Panc1 (cell line): ENCODE measurements at regions not wholly inside any gene's neighbourhood (a gene's known extent, or its start where the extent isn't known, plus 50 kb on each side); places are given as distances from the start of the nearest gene placed in this dataset.

Experiments used
- ATAC-seq: fragments of 200-7000 bp; cut with Tn5 transposase; 2 replicates; pipeline ENCODE4 v1.9.1; 2020; ENCODE audit warnings: mild to moderate bottlenecking, moderate library complexity
- BruUV-seq: library from RNA; stranded (reverse); fragments of 400-500 nt; replicated peaks from 2 replicates; lab custom pipeline; 2021; lab: Mats Ljungman, UMichigan
- CTCF ChIA-PET: fragments of 300-600 bp; sonication (Branson Sonifier 250); formaldehyde crosslinking; loops from one replicate; lab custom pipeline; 2022; ENCODE audit warnings: antibody characterized with exemption; lab: Charles Lee
- POLR2A ChIA-PET: fragments of 300-600 bp; sonication (Branson Sonifier 250); formaldehyde crosslinking; loops from one replicate; lab custom pipeline; 2022; ENCODE audit warnings: antibody characterized with exemption; lab: Charles Lee
- DNase-seq: peaks from one replicate; pipeline ENCODE4 v3.0.0-alpha.2; 2010; ENCODE audit warnings: low read depth, low spot score
- H3K27ac ChIP-seq: 2 replicates; pipeline ENCODE4 v1.5.1; 2011; ENCODE audit warnings: mild to moderate bottlenecking, low read length, inconsistent platforms
- H3K27me3 ChIP-seq: fragments of 200-500 bp; sonication (Bioruptor generic); 2 replicates; pipeline ENCODE4 v1.6.0; 2014; ENCODE audit warnings: low read length, inconsistent platforms; ENCODE audit not compliant: control insufficient read depth, insufficient read depth
- H3K36me3 ChIP-seq: fragments of 200-500 bp; sonication (Bioruptor generic); 2 replicates; pipeline ENCODE4 v1.5.1; 2014; ENCODE audit warnings: inconsistent platforms, mild to moderate bottlenecking, low read length, moderate library complexity; ENCODE audit not compliant: control insufficient read depth, insufficient read depth
- H3K4me1 ChIP-seq: 2 replicates; pipeline ENCODE4 v1.5.1; 2011; ENCODE audit warnings: inconsistent platforms, mild to moderate bottlenecking, low read length, moderate library complexity; ENCODE audit not compliant: control insufficient read depth, insufficient read depth
- H3K4me3 ChIP-seq, 2 experiments: 2 replicates each; pipeline ENCODE4 v1.5.1; 2011 to 2012; ENCODE audit warnings: low read depth in 2 of 2, low read length in 2 of 2, mild to moderate bottlenecking in 2 of 2, inconsistent platforms in 1 of 2, moderate library complexity in 1 of 2
- H3K9me3 ChIP-seq: fragments of 200-500 bp; sonication (Bioruptor generic); 2 replicates; pipeline ENCODE4 v1.5.1; 2014; ENCODE audit warnings: low read depth, mild to moderate bottlenecking, inconsistent platforms, low read length, moderate library complexity; ENCODE audit not compliant: control insufficient read depth, insufficient read depth
- POLR2AphosphoS5 ChIP-seq: IDR thresholded peaks from 2 replicates; pipeline ENCODE4 v1.6.1; 2012; ENCODE audit warnings: mild to moderate bottlenecking, low read depth, low read length, moderate library complexity
- SIN3A ChIP-seq: IDR thresholded peaks from 2 replicates; pipeline ENCODE4 v1.6.1; 2012; ENCODE audit warnings: low read depth, mild to moderate bottlenecking, low read length, moderate library complexity, borderline replicate concordance; ENCODE audit not compliant: insufficient read depth
- TCF7L2 ChIP-seq: IDR thresholded peaks from 2 replicates; pipeline ENCODE4 v1.6.1; 2011; ENCODE audit warnings: mild to moderate bottlenecking, low read depth, low read length, inconsistent platforms
- in situ Hi-C: cut with HindIII; loops from 2 replicates; pipeline ENCODE4 v1.10.0; 2016; ENCODE audit warnings: low sequenced_read_pairs, low pct_unique_long_range_greater_than_20kb
- intact Hi-C: fragments of 100-400 bp; cut with micrococcal nuclease; formaldehyde crosslinking; loops from one replicate; pipeline ENCODE4 v1.10.0; 2022; ENCODE audit not compliant: unreplicated experiment
- TF ChIP-seq, protein P1 (sequence below): fragments of 450-650 bp; IDR thresholded peaks from 2 replicates; pipeline ENCODE4 v1.5.1; 2017; ENCODE audit warnings: mild to moderate bottlenecking
- TF ChIP-seq, protein P2 (sequence below), 2 experiments: IDR thresholded peaks; 2 replicates each; pipeline ENCODE4 v1.6.1; 2011 to 2012; ENCODE audit warnings: low read depth in 2 of 2, control low read depth in 1 of 2, low read length in 1 of 2, mild to moderate bottlenecking in 1 of 2, moderate library complexity in 1 of 2; ENCODE audit not compliant: insufficient read depth in 1 of 2

DNA sequence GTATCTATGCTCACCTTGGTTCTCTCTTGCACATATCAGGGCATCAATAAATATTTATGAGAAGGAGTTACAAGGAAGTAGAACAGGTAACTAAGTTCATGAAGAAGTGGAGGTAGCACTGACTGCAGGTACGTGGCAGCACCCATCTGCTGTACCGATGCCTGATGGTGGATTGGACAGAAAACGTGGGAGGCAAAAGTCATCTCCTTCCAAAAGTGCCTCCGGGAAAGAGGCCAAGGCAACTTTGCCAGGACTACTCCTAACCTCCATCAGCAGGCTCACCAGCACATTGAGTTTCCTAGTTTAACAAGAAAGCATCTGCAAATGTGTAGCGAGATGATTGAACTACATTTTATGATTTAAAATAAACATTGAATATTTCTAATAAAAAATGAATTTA, 248.8 kb downstream of the ANKRD7 start:
- in situ Hi-C loops (no loop called here), intact Hi-C loops (no loop called here)
- Histone ChIP-seq H3K4me3 (no peak overlapping the region), H3K27ac (no peak overlapping the region), H3K9me3 (no peaks in the 10 kb centered on the region), H3K36me3 (no peaks in the 10 kb centered on the region; the same call in 1 of the 2 replicates), H3K4me1 (no peaks in the 10 kb centered on the region), H3K27me3 (no peaks in the 10 kb centered on the region)
- no TSS peak for BruUV-seq
- ATAC-seq (no peak), DNase-seq (no peak)
- ChIA-PET POLR2A (no interaction called here), CTCF (no interaction called here)
- TF ChIP-seq POLR2AphosphoS5 (no peak), SIN3A (no peak), TCF7L2 (no peak)
- TF ChIP-seq, protein P1, sequence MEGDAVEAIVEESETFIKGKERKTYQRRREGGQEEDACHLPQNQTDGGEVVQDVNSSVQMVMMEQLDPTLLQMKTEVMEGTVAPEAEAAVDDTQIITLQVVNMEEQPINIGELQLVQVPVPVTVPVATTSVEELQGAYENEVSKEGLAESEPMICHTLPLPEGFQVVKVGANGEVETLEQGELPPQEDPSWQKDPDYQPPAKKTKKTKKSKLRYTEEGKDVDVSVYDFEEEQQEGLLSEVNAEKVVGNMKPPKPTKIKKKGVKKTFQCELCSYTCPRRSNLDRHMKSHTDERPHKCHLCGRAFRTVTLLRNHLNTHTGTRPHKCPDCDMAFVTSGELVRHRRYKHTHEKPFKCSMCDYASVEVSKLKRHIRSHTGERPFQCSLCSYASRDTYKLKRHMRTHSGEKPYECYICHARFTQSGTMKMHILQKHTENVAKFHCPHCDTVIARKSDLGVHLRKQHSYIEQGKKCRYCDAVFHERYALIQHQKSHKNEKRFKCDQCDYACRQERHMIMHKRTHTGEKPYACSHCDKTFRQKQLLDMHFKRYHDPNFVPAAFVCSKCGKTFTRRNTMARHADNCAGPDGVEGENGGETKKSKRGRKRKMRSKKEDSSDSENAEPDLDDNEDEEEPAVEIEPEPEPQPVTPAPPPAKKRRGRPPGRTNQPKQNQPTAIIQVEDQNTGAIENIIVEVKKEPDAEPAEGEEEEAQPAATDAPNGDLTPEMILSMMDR, result no peak
- TF ChIP-seq, protein P2, sequence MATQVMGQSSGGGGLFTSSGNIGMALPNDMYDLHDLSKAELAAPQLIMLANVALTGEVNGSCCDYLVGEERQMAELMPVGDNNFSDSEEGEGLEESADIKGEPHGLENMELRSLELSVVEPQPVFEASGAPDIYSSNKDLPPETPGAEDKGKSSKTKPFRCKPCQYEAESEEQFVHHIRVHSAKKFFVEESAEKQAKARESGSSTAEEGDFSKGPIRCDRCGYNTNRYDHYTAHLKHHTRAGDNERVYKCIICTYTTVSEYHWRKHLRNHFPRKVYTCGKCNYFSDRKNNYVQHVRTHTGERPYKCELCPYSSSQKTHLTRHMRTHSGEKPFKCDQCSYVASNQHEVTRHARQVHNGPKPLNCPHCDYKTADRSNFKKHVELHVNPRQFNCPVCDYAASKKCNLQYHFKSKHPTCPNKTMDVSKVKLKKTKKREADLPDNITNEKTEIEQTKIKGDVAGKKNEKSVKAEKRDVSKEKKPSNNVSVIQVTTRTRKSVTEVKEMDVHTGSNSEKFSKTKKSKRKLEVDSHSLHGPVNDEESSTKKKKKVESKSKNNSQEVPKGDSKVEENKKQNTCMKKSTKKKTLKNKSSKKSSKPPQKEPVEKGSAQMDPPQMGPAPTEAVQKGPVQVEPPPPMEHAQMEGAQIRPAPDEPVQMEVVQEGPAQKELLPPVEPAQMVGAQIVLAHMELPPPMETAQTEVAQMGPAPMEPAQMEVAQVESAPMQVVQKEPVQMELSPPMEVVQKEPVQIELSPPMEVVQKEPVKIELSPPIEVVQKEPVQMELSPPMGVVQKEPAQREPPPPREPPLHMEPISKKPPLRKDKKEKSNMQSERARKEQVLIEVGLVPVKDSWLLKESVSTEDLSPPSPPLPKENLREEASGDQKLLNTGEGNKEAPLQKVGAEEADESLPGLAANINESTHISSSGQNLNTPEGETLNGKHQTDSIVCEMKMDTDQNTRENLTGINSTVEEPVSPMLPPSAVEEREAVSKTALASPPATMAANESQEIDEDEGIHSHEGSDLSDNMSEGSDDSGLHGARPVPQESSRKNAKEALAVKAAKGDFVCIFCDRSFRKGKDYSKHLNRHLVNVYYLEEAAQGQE (IDR thresholded peaks at IDR 0.05; ENCODE audit: insufficient read depth in 1 of 2, low read depth in 2 of 2, low read length in 1 of 2), result no peak

DNA sequence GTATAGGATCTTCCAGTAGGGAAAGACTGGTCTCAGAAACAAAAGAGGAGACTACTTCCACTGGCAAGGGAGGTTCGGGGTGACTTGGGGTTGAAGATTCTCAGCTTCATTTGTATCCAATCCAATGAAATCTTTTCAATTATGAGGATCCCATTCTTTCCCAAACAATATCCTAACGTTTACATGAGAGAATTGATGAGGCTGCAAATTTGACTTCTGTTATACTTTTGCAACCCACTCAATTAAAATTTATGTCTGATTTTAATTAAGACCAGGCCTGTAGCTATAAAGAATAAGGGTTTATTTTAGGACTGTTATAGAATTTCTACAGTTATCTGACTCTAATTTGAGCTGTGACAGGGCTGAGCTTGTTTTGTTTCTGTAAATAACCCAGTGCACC, 251.5 kb downstream of the ANKRD7 start:
- no peak for DNase-seq
- POLR2A ChIA-PET, result no interaction called here
- CTCF ChIA-PET, result no interaction called here
- no peak for TF ChIP-seq SIN3A
- TF ChIP-seq POLR2AphosphoS5, result no peak
- TF ChIP-seq, protein P1, result no peak
- TF ChIP-seq, protein P2 (IDR thresholded peaks at IDR 0.05; ENCODE audit: insufficient read depth in 1 of 2, low read depth in 2 of 2, low read length in 1 of 2), result no peak
- no peak for TF ChIP-seq TCF7L2
- in situ Hi-C loops (no loop called here), intact Hi-C loops (no loop called here)
- BruUV-seq, result no TSS peak
- Histone ChIP-seq H3K36me3 (no peaks in the 10 kb centered on the region), H3K4me3 (no peak overlapping the region), H3K27me3 (no peaks in the 10 kb centered on the region), H3K4me1 (no peaks in the 10 kb centered on the region), H3K27ac (no peak overlapping the region), H3K9me3 (no peaks in the 10 kb centered on the region)
- no peak for ATAC-seq
